HG03565 (cell line): ENCODE measurements at regions not wholly inside any gene's neighbourhood (a gene's known extent, or its start where the extent isn't known, plus 50 kb on each side); places are given as distances from the start of the nearest gene placed in this dataset.
"Not testable (repeated sequence)": the region's sequence is repeated elsewhere in the genome, so short reads cannot be mapped to it uniquely, and the experiment has no call there.

Source experiments
- ATAC-seq: cut with Tn5 transposase; IDR thresholded peaks from one replicate; pipeline ENCODE4 v1.9.1; 2021; ENCODE audit warnings: mild to moderate bottlenecking, moderate library complexity; ENCODE audit not compliant: unreplicated experiment

DNA sequence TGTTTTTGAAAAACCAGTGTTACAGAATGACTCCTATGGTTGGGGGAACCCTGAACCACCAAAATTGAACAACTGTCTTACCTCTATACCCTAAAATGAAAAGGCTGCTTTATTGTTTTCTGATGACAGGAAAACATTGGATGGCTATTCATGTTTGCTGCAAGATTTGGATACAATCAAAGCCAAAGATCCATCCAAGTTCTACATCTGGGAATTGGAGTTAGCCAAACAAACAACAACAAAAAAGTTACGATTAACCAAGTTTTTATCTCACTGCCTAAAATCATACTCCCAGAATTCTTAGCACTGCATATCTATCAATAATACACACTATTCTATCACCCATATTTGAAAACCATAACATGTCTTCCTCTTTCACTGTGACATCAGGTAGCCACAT, 349.7 kb upstream of the SLC7A11 start:
- no peak for ATAC-seq

DNA sequence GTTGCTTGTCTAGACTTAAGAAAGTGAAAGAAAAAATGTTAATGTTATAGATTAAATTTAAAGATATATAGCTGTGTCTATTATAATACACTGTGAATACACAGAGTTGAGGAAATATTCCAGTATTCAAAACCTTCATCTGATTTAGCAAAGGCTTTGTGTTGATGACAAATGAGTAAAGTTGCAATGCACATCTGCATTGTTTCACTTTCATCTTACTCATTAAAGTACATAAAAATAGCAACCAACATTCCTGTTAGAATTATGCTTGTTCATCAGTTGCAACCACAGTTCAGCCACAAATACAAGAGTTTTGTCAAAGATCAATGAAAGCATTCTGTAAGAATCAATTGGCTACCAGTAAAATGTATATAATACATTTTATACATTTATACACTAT, 346.4 kb upstream of the SLC7A11 start:
- ATAC-seq: peak; percentile 39

DNA sequence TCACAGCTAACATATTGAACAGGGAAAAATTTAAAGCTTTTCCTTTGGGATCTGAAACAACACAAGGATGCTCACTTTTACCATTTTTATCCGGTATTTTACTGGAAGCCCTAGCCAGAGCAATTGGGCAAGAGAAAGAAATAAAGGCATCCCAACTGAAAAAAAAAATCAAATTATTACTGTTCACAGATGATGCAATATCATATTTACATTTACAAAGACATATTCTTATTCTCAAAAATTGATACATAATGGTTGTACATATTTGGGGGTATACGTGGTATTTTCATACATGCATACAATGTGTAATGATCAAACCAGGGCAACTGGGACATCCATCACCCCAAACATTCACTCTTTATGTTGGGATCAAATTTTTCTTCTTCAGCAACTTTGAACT, 337.0 kb upstream of the SLC7A11 start:
- ATAC-seq: no peak

- ATAC-seq: not testable (repeated sequence)
These were observed 335.7 kb upstream of the SLC7A11 start for GRCh38 chr4:138577826-138578225.

- ATAC-seq: no peak
These were observed 335.0 kb upstream of the SLC7A11 start for GRCh38 chr4:138577145-138577544.

DNA sequence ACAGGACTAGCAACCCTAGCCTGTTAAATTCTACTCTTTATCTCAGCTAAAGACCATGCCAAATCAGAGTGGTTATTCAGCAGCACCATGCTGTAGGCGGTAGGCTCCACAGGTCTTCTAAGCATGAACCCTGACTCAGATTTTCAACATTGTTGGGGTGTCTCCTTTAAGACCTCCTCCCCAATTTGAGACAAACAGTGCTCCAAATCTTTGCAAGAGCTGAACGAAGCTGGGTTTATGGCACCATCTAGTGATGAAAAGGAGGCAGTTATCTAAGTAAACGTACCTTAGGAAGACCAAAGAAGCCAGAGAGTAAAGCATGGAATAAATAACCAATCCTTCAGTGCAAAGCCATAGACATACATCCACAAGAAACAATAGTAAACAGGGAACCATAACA, 334.5 kb upstream of the SLC7A11 start:
- ATAC-seq: no peak

GRCh38 chr4:138573246-138573645, 331.1 kb upstream of the SLC7A11 start:
- no peak for ATAC-seq

DNA sequence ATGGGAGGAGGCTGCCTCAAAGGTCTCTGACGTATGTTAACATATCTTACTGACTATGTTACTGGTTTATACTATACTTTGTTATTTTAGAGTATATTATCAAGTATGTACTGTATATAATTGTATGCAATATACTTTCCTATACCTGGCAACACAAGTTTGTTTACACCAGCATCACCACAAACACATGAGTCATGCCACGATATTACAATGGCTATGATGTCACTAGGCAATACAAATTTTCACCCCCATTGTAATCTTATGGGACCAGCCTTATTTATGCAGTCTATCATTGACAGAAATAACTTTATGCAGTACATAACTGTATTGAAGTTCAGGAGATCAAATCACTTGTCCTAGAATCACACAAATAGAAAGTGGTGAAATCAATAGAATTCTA, 329.9 kb upstream of the SLC7A11 start:
- no peak for ATAC-seq

- no peak for ATAC-seq
These were observed 325.5 kb upstream of the SLC7A11 start for GRCh38 chr4:138567696-138568095.

- ATAC-seq: no peak
These were observed 323.4 kb upstream of the SLC7A11 start for GRCh38 chr4:138565576-138565975.

GRCh38 chr4:138562544-138562991, 320.4 kb upstream of the SLC7A11 start:
- ATAC-seq: no peak

DNA sequence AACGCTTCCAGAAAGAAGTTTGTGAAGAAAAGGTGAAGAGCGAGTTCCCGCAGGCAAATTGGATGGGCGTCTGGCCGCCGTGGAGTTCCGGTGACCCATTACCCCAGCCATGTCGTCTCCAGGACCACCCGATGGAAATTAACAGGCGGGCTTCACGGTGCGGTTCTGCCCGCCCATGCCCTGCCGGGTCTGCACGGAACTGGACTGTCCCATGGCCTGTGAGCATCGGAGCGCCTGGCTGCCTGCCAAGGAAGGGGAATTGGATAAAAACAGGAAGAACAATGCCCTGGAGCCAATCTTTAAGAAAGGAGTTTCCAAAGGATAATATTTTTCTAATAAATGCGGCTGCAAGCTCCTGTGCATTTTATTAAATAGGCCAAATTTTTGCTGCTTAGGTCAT, 319.8 kb upstream of the SLC7A11 start:
- ATAC-seq: no peak

GRCh38 chr4:138561276-138561880, 319.2 kb upstream of the SLC7A11 start:
- ATAC-seq: no peak

GRCh38 chr4:138560448-138560847, 318.3 kb upstream of the SLC7A11 start:
- no peak for ATAC-seq

GRCh38 chr4:138558886-138559285, 316.7 kb upstream of the SLC7A11 start:
- no peak for ATAC-seq

GRCh38 chr4:138555584-138555983, 313.4 kb upstream of the SLC7A11 start:
- ATAC-seq: no peak

DNA sequence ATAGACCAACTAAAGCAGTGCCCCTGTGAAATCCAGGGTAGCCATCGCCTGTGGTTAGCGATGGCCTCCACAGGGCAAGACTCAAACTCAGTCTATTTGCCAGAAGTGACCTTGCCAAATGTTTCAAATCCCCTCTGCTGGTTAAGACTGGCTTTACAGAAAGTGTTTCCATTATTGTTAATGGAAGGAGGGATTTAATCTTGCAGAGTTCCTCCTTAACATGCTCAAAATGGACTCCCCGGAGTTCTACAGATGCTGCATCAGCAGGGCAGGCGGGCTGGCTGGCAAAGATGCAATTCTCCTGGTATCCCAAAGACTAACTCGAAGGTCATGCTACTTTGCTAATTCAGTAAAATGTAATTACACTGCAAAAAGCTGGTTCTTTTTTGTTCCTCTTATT, 313.0 kb upstream of the SLC7A11 start:
- no peak for ATAC-seq

DNA sequence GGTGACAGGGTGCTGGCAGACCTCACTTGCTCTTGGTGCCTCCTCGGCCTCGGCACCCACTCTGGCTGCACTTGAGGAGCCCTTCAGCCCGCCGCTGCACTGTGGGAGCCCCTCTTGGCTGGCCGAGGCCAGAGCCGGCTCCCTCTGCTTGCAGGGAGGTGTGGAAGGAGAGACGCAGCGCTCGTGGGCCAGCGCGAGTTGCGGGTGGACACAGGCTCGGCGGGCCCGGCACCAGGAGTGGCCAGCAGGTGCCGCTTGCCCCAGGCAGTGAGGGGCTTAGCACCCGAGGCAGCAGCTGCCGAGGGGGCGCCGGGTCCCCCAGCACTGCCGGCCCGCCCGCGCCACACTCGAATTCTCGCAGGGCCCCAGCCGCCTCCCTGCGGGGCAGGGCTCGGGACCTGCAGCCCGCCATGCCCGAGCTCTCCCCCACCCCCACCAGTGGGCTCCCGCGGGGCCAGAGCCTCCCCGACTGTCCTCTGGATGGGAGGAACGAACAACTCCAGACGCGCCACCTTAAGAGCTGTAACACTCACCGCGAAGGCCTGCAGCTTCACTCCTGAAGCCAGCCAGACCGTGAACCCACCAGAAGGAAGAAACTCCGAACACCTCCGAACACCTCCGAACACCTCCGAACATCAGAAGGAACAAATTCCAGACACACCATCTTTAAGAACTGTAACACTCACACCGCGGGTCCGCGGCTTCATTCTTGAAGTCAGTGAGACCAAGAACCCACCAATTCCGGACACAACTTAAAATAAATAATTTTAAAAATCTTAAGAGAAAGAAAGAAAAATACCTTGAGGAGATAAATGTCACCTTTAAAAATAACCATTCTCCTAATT, 311.1 kb upstream of the SLC7A11 start:
- ATAC-seq: no peak

GRCh38 chr4:138542191-138542776, 300.1 kb upstream of the SLC7A11 start:
- no peak for ATAC-seq

- no peak for ATAC-seq
These were observed 298.1 kb upstream of the SLC7A11 start for GRCh38 chr4:138540056-138540800.

GRCh38 chr4:138538743-138539142, 296.6 kb upstream of the SLC7A11 start:
- ATAC-seq: no peak
